ENCODE measurements at regions not wholly inside any gene's neighbourhood (a gene's known extent, or its start where the extent isn't known, plus 50 kb on each side); places are given as distances from the start of the nearest gene placed in this dataset.
A peak's percentile ranks its signal among the peaks of the same experiment; 100 is the strongest.
"Not testable (repeated sequence)": the region's sequence is repeated elsewhere in the genome, so short reads cannot be mapped to it uniquely, and the experiment has no call there.

GRCh38 chr17:68097161-68097805, 61.7 kb downstream of the KPNA2 start:
- DNase-seq = no peak

- not testable (repeated sequence) for DNase-seq
Observed at GRCh38 chr17:68099341-68099753, 63.8 kb downstream of the KPNA2 start.

- no peak for DNase-seq
Observed at GRCh38 chr17:68100000-68100641, 64.6 kb downstream of the KPNA2 start.

- DNase-seq = peak; percentile 93
Observed at GRCh38 chr17:68101075-68101986, 65.8 kb downstream of the KPNA2 start.

- no peak for DNase-seq
Observed at GRCh38 chr17:68101987-68102314, 66.4 kb downstream of the KPNA2 start.

- DNase-seq = no peak
Observed at GRCh38 chr17:68102318-68102758, 66.8 kb downstream of the KPNA2 start.

GRCh38 chr17:68103148-68103547, 67.6 kb downstream of the KPNA2 start:
- no peak for DNase-seq

GRCh38 chr17:68106085-68106484, 70.5 kb downstream of the KPNA2 start:
- no peak for DNase-seq

GRCh38 chr17:68107373-68107772, 71.8 kb downstream of the KPNA2 start:
- no peak for DNase-seq

- no peak for DNase-seq
Observed at GRCh38 chr17:68108313-68109000, 72.9 kb downstream of the KPNA2 start.

GRCh38 chr17:68109404-68109803, 73.9 kb downstream of the KPNA2 start:
- DNase-seq = not testable (repeated sequence)

GRCh38 chr17:68116211-68116610, 80.7 kb downstream of the KPNA2 start:
- not testable (repeated sequence) for DNase-seq

GRCh38 chr17:68122587-68122986, 87.1 kb downstream of the KPNA2 start:
- no peak for DNase-seq

- DNase-seq = no peak
Observed at GRCh38 chr17:68125111-68125870, 89.8 kb downstream of the KPNA2 start.

- DNase-seq = no peak
Observed at GRCh38 chr17:68127914-68128313, 92.4 kb downstream of the KPNA2 start.

GRCh38 chr17:68131456-68131855, 95.9 kb downstream of the KPNA2 start:
- DNase-seq = no peak

- no peak for DNase-seq
Observed at GRCh38 chr17:68133346-68134045, 98.0 kb downstream of the KPNA2 start.

- no peak for DNase-seq
Observed at GRCh38 chr17:68134046-68134637, 98.6 kb downstream of the KPNA2 start.

- DNase-seq = no peak
Observed at GRCh38 chr17:68134731-68135130, 99.2 kb downstream of the KPNA2 start.

GRCh38 chr17:68135141-68135887, 99.8 kb downstream of the KPNA2 start:
- no peak for DNase-seq
